Body of pancreas (tissue), 4 donors: ENCODE measurements at regions not wholly inside any gene's neighbourhood (a gene's known extent, or its start where the extent isn't known, plus 50 kb on each side); places are given as distances from the start of the nearest gene placed in this dataset.

Experiments used
- ATAC-seq: fragments of 150-250 bp; one replicate; pipeline ENCODE4 v1.9.1; 2016
- DNase-seq, 4 donors: peaks; one replicate each; pipeline ENCODE4 v3.0.0-alpha.2; 2019
- H3K27ac ChIP-seq, 4 donors: fragments of 200-600 bp; sonication (generic); 1 replicate in 3 of 4; 2 replicates in 1 of 4; pipeline versions ENCODE4 v1.5.1 to v1.6.1; 2016 to 2019; ENCODE audit warnings: mild to moderate bottlenecking in 1 of 4, mixed read lengths in 1 of 4, moderate library complexity in 1 of 4
- H3K27me3 ChIP-seq, 2 donors: fragments of 200-600 bp; sonication (generic); one replicate each; pipeline ENCODE4 v1.6.0; 2016; ENCODE audit warnings: mild to moderate bottlenecking in 1 of 2
- H3K36me3 ChIP-seq, 2 donors: fragments of 200-600 bp; sonication (generic); replicated peaks in 1 of 2; 2 replicates each; pipeline ENCODE4 v1.5.1; 2016; ENCODE audit warnings: low read depth in 2 of 2; ENCODE audit not compliant: insufficient read depth in 1 of 2
- H3K4me1 ChIP-seq: fragments of 200-600 bp; sonication (generic); one replicate; pipeline ENCODE4 v1.6.0; 2016
- H3K4me3 ChIP-seq, 2 donors: fragments of 200-600 bp; sonication (generic); 1 replicate in 1 of 2; 2 replicates in 1 of 2; pipeline ENCODE4 v1.5.1; 2016 to 2019
- H3K9me3 ChIP-seq, 3 donors: fragments of 200-600 bp; sonication (generic); 1 replicate in 2 of 3; 2 replicates in 1 of 3; pipeline ENCODE4 v1.5.1; 2016
- CTCF ChIP-seq, 7 experiments: fragments of 450-650 bp in 4 of 7; fragments of 200-600 bp in 3 of 7; sonication (generic) in 3 of 7; IDR thresholded peaks; one replicate each; pipeline ENCODE4 v1.5.1; 2016 to 2019; ENCODE audit warnings: antibody characterized with exemption in 7 of 7
- POLR2A ChIP-seq, 3 donors: fragments of 450-650 bp; IDR thresholded peaks; one replicate each; pipeline ENCODE4 v1.6.1; 2016; ENCODE audit warnings: antibody characterized with exemption in 3 of 3, mild to moderate bottlenecking in 2 of 3
- WGBS, 2 donors: methylation state at CpG; one replicate each; pipeline ENCODE4 v1.1.5; 2017; 5-methylcytosine and 5-hydroxymethylcytosine counted together
- intact Hi-C: fragments of 100-400 bp; cut with DNase I; formaldehyde crosslinking; loops from one replicate; pipeline ENCODE4 v1.15.1; 2023

- H3K27ac ChIP-seq, result no peak overlapping the region
- WGBS, 2 donors, result 73 to 92% methylated on average over 2 of the region's 2 CpGs
- H3K27me3 ChIP-seq, result no peaks in the 10 kb centered on the region
- no peaks in the 10 kb centered on the region for H3K36me3 ChIP-seq
- no peak for DNase-seq
- no peak overlapping the region for H3K4me3 ChIP-seq
- no peaks in the 10 kb centered on the region for H3K9me3 ChIP-seq
- no peak for TF ChIP-seq POLR2A (IDR thresholded peaks at IDR 0.05)
- TF ChIP-seq CTCF (IDR thresholded peaks at IDR 0.05), result no peak
- intact Hi-C loops, result no loop called here
- no peak for ATAC-seq
- no peaks in the 10 kb centered on the region for H3K4me1 ChIP-seq
Measured at GRCh38 chr18:55744206-55744605, 156.2 kb upstream of the TCF4 start.

- Histone ChIP-seq H3K36me3 (no peaks in the 10 kb centered on the region), H3K9me3 (no peaks in the 10 kb centered on the region), H3K4me1 (no peaks in the 10 kb centered on the region), H3K4me3 (no peak overlapping the region), H3K27ac (no peak overlapping the region), H3K27me3 (no peaks in the 10 kb centered on the region)
- WGBS, 2 donors, result 74 to 79% methylated on average over 3 of the region's 3 CpGs
- intact Hi-C loops, result no loop called here
- no peak for DNase-seq
- ATAC-seq, result no peak
- no peak for TF ChIP-seq CTCF (IDR thresholded peaks at IDR 0.05)
- TF ChIP-seq POLR2A (IDR thresholded peaks at IDR 0.05), result no peak
Measured at GRCh38 chr18:55743736-55744135, 155.7 kb upstream of the TCF4 start.

- Histone ChIP-seq H3K4me3 (no peak overlapping the region), H3K36me3 (no peaks in the 10 kb centered on the region), H3K4me1 (no peaks in the 10 kb centered on the region), H3K27ac (no peak overlapping the region), H3K27me3 (no peaks in the 10 kb centered on the region), H3K9me3 (no peaks in the 10 kb centered on the region)
- intact Hi-C loops, result no loop called here
- ATAC-seq (no peak), DNase-seq (no peak)
- 93% methylated on average over 2 of the region's 2 CpGs for WGBS, 2 donors
- TF ChIP-seq CTCF (IDR thresholded peaks at IDR 0.05) (no peak), POLR2A (IDR thresholded peaks at IDR 0.05) (no peak)
Measured at GRCh38 chr18:55743133-55743532, 155.1 kb upstream of the TCF4 start.

DNA sequence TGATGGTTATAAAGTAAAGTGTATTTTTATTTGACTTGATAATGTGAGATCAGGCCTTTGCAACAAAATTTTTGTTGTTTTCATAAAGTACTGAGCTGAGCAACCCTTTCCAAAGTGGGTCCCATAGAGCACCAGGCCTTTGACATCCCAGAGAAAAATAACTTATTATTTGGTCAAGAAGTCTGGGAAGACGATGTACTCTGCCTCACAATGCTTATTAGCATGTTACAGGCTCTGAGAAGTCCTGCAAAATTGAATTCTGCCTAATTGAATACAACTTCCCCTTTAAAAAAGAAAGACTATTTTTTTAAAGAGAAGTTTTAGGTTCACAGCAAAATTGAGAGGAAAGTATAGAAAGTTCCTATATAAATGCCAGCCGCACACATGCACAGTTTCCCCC is 151.5 kb upstream of the TCF4 start:
- ATAC-seq, result no peak
- H3K27ac ChIP-seq, result no peak overlapping the region

More for the DNA sequence above, 151.5 kb upstream of the TCF4 start:
- TF ChIP-seq CTCF (IDR thresholded peaks at IDR 0.05), result no peak
- TF ChIP-seq POLR2A (IDR thresholded peaks at IDR 0.05), result no peak
- Histone ChIP-seq H3K9me3 (no peaks in the 10 kb centered on the region), H3K4me1 (no peaks in the 10 kb centered on the region), H3K27me3 (no peaks in the 10 kb centered on the region), H3K36me3 (no peaks in the 10 kb centered on the region), H3K4me3 (no peak overlapping the region)
- intact Hi-C loops, result no loop called here
- no peak for DNase-seq
- WGBS, 2 donors, result 19 to 23% methylated on average over 2 of the region's 2 CpGs
